Fibroblast of skin of left biceps (primary cell): ENCODE measurements at regions not wholly inside any gene's neighbourhood (a gene's known extent, or its start where the extent isn't known, plus 50 kb on each side); places are given as distances from the start of the nearest gene placed in this dataset.
"Not testable (repeated sequence)": the region's sequence is repeated elsewhere in the genome, so short reads cannot be mapped to it uniquely, and the experiment has no call there.

ENCODE experiments used
- DNase-seq, 2 experiments: peaks; one replicate each; pipeline ENCODE4 v3.0.0-alpha.2; 2013; ENCODE audit warnings: low read depth in 2 of 2

GRCh38 chr1:30458730-30459485 is 264.5 kb downstream of the MATN1 start:
- DNase-seq, result not testable (repeated sequence)

DNA sequence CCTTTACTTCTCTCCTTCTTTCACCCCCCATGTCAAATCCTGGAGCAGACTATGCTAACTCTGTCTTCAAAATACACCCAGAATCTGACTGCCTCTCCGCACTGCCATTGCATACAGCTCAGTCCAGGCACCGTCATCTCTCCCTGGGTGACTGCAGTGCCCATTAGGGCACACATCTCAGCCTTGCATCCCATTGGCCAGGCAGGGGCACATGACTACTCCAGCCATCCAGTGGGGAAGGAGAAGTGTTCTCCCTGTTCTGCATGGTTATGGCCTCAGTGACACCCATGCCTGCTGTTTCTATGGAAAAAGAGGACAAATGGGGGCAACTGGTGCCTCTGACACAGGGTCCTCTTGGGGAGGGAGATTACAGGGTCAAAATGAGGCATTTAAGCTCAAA is 270.5 kb downstream of the MATN1 start:
- DNase-seq, result no peak

DNA sequence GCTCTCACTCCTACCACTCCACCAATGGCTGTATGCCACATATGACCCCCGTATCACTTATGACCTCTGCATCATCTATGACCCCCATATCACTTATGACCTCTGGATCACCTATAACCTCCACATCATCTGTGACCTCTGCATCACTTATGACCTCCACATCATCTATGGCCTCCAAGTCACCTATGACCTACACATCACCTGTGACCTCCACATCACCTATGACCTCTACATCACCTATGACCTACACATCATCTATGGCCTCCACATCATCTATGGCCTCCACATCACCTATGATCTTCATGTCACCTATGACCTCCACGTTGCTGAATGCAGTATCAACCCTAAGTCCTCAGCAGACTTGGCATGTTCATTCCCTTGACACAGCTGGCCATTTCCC is 271.2 kb downstream of the MATN1 start:
- no peak for DNase-seq

DNA sequence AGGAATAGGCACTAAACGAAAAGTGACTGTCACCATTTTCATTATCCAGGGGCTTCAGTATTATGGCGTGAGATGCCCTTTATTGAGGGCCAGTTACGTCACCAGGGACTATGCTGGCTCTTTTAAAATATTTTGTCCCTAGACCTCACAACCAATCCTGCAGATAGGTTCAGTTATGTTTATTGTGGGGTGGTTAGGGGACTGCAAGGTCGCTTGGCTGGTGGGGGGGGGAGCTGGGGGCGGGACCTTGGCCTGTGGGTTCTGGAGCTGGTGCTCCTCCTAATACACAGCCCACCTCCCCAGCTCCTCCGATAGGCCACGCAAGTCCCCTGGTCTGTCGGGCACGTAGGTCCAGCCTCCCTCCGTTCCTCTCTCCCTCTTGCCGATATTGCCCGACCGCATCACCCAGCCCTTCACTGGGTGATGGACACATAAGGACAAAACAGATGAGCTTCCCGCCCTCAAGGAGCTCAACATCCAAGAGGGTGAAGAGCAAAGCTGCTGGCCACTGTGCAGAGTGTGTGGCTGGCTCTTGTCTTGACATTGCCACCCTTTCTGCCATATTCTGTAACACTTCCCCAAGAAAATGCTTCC is 271.8 kb downstream of the MATN1 start:
- DNase-seq, result no peak

DNA sequence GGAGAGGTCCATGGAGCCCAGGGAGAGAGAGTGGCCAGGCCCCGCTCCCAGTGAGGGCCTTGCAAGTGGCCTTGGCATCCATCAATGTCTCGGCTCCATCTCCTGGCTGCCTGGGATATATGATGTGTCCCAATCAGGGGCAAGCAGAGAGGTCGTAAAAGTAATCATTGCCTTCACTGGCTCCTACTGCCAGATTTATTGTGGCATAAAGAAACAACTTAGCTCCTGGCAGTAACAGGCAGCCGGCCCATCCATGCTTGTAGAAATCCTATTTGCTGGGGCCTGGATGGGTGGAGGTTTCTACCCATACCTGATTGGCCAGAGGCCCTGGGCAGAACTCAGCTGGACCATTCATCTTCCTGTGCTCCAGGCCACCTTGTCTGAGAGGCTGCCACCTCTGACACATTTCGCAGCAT is 272.6 kb downstream of the MATN1 start:
- DNase-seq, result no peak

- no peak for DNase-seq
These were observed 273.1 kb downstream of the MATN1 start for GRCh38 chr1:30450148-30450817.

GRCh38 chr1:30449428-30450147 is 273.8 kb downstream of the MATN1 start:
- no peak for DNase-seq

GRCh38 chr1:30449003-30449402 is 274.4 kb downstream of the MATN1 start:
- no peak for DNase-seq

GRCh38 chr1:30447701-30448100 is 275.7 kb downstream of the MATN1 start:
- no peak for DNase-seq

GRCh38 chr1:30447080-30447479 is 276.3 kb downstream of the MATN1 start:
- no peak for DNase-seq

GRCh38 chr1:30446508-30446907 is 276.9 kb downstream of the MATN1 start:
- no peak for DNase-seq

DNA sequence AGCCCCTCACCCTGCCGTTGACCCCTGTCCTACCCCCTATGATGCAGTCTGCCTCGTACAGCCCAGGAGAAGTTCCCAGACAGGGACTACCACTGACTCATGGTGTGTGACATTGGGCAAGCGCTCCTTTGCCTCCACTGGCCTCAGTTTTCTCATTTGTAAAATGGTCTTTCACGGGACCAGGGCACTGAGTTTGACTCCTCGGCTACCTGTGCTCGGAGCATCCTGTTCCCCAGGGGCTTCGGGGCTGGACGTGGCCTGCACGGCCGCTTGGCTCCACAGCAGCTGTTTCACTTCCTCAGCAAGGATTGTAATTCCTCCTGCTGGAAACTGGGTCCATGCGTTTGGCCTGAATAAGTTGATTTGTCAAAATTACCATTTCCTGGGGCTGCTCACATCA is 277.3 kb downstream of the MATN1 start:
- DNase-seq, result no peak

- DNase-seq, result no peak
These were observed 277.9 kb downstream of the MATN1 start for GRCh38 chr1:30445449-30445848.

DNA sequence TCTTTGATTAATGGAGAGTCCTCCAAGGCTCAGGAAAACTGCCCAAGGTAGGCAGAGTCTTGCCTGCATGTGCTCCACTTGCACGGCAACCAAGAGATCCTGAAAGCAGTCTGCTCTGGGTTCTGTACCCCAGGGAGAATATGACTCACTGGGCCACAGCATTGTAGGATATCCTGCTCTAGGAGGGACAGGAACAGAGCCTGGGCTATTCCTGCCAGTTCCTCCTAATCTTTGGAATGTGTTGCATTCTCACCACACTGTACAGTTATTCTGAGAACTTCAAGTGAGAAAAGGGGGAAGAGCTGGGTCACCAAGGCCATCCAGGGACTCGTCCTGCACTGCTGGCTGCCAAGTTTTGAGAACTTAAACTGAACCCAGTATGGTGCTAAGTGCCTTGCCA is 278.5 kb downstream of the MATN1 start:
- no peak for DNase-seq

DNA sequence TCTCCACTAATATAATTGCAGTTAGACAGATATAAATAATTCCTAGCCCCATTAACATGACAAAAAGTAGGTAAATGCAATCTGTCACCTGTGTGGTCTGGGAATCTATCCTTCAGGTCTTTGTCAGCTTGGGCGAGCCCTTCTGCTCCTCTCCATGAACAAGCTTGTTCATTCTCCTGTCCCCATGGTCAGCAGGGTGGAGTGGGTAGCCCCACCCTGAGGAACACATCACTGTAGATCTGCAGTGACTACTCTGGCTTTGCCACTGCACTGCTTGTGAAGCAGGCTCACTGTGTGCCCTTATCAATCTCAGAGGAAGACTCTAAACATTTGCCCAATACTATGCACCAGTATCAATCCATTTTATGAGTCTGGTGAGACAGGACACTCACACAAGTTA is 279.0 kb downstream of the MATN1 start:
- no peak for DNase-seq

- DNase-seq, result not testable (repeated sequence)
These were observed 285.1 kb downstream of the MATN1 start for GRCh38 chr1:30438274-30438673.

DNA sequence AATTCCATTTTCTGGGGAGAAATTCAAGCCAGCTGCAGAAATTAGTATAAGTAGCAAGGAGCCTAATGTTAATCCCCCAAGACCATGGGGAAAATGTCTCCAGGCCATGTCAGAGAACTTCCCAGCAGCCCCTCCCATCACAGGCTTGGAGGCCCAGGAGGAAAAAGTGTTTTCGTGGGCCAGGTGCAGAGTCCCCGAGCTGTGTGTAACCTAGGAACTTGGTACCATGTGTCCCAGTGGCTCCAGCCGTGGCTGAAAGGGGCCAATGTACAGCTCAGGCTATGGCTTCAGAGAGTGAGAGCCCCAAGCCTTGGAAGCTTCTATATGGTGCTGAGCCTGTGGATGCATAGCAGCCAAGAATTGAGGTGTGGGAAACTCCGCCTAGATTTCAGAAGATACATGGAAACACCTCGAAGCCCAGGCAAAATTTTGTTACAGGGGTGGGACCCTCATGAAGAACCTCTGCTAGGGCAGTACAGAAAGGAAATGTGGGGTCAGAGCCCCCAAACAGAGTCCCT is 286.3 kb downstream of the MATN1 start:
- DNase-seq, result no peak

DNA sequence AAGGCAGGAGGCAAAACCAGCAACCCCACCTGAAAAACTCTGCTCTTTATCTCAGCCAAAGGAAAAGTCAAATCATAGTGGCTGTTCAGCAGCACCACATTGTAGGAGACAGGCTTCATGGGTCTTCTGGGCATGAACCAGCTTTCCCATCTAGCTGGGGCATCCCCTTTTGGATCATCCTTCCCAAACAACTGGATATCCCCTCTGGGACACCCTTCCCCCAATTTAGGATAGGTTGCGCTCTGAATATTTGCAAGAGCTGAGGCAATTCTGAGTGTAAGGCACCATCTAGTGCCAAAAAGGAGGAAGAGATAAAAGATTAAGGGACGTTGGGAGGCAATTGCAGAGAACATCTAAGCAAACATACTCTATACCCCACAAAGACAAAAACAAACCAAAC is 295.8 kb downstream of the MATN1 start:
- no peak for DNase-seq

- no peak for DNase-seq
These were observed 298.3 kb downstream of the MATN1 start for GRCh38 chr1:30425046-30425445.

- DNase-seq, result no peak
These were observed 299.8 kb downstream of the MATN1 start for GRCh38 chr1:30423570-30423969.

DNA sequence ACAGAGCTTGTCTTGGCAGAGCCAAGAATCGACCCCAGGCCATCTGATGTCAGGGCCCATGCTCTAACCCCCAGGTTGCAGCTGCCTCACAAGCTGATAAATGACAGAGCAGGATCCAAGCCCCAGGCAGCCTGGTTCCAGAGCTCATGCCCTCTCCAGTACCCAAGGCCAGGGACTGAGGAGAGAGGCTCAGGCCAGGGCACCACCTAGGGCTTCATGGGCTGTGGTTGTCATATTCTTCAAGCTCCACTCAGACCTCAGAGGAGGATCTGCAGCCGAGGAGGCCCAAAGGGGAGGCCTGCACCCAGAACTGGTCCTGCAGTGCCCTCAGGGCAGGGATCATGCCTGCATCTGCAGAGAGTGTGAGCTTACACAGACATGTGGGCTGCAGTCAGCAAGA is 301.1 kb downstream of the MATN1 start:
- no peak for DNase-seq

- no peak for DNase-seq
These were observed 302.8 kb downstream of the MATN1 start for GRCh38 chr1:30420519-30421050.
